WTC11 (cell line): ENCODE measurements at regions not wholly inside any gene's neighbourhood (a gene's known extent, or its start where the extent isn't known, plus 50 kb on each side); places are given as distances from the start of the nearest gene placed in this dataset.

Experiments
- JUN ChIP-seq: sonication (generic); formaldehyde crosslinking; IDR thresholded peaks from 2 replicates; pipeline ENCODE4 v1.8.0; 2023; ENCODE audit warnings: mild to moderate bottlenecking, missing genetic modification reagents
- ZBTB21 ChIP-seq: sonication (generic); formaldehyde crosslinking; IDR thresholded peaks from 2 replicates; pipeline ENCODE4 v1.8.1; 2023; ENCODE audit warnings: mild to moderate bottlenecking, missing genetic modification reagents, borderline replicate concordance
- TF ChIP-seq, protein P1 (sequence below): fragments of 200-600 bp; IDR thresholded peaks from 2 replicates; pipeline ENCODE4 v1.8.0; 2022; ENCODE audit warnings: antibody characterized with exemption
- TF ChIP-seq, protein P2 (sequence below): sonication (generic); formaldehyde crosslinking; IDR thresholded peaks from 2 replicates; pipeline ENCODE4 v1.8.1; 2022; ENCODE audit warnings: low read depth, missing genetic modification reagents, borderline replicate concordance

DNA sequence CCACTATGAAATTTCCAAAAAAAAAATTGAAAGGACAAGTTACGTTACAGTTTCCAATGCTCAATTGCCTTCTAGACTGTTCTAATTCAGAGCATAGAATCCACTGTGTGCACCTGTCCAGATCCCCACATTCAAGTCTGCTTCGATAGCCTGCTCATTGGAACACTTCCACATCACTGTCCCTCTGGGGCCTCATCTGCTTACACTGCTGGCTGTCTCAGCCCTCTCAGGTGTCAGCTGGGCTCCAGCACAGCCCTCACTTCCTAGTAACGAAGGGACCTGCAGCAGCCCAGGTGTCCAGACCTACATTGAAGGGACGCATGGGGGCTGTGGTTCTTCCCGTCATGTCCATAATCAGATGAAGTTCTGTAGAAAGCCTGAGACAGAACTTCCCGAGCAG is 94.3 kb upstream of the EMB start:
- TF ChIP-seq, protein P1, sequence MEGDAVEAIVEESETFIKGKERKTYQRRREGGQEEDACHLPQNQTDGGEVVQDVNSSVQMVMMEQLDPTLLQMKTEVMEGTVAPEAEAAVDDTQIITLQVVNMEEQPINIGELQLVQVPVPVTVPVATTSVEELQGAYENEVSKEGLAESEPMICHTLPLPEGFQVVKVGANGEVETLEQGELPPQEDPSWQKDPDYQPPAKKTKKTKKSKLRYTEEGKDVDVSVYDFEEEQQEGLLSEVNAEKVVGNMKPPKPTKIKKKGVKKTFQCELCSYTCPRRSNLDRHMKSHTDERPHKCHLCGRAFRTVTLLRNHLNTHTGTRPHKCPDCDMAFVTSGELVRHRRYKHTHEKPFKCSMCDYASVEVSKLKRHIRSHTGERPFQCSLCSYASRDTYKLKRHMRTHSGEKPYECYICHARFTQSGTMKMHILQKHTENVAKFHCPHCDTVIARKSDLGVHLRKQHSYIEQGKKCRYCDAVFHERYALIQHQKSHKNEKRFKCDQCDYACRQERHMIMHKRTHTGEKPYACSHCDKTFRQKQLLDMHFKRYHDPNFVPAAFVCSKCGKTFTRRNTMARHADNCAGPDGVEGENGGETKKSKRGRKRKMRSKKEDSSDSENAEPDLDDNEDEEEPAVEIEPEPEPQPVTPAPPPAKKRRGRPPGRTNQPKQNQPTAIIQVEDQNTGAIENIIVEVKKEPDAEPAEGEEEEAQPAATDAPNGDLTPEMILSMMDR, result no peak
- TF ChIP-seq JUN, result no peak
- TF ChIP-seq, protein P2, sequence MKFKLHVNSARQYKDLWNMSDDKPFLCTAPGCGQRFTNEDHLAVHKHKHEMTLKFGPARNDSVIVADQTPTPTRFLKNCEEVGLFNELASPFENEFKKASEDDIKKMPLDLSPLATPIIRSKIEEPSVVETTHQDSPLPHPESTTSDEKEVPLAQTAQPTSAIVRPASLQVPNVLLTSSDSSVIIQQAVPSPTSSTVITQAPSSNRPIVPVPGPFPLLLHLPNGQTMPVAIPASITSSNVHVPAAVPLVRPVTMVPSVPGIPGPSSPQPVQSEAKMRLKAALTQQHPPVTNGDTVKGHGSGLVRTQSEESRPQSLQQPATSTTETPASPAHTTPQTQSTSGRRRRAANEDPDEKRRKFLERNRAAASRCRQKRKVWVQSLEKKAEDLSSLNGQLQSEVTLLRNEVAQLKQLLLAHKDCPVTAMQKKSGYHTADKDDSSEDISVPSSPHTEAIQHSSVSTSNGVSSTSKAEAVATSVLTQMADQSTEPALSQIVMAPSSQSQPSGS, result no peak
- TF ChIP-seq ZBTB21 (CRISPR knock-in tag), result no peak
